ENCODE measurements at regions not wholly inside any gene's neighbourhood (a gene's known extent, or its start where the extent isn't known, plus 50 kb on each side); places are given as distances from the start of the nearest gene placed in this dataset.
"Not testable (repeated sequence)": the region's sequence is repeated elsewhere in the genome, so short reads cannot be mapped to it uniquely, and the experiment has no call there.

DNA sequence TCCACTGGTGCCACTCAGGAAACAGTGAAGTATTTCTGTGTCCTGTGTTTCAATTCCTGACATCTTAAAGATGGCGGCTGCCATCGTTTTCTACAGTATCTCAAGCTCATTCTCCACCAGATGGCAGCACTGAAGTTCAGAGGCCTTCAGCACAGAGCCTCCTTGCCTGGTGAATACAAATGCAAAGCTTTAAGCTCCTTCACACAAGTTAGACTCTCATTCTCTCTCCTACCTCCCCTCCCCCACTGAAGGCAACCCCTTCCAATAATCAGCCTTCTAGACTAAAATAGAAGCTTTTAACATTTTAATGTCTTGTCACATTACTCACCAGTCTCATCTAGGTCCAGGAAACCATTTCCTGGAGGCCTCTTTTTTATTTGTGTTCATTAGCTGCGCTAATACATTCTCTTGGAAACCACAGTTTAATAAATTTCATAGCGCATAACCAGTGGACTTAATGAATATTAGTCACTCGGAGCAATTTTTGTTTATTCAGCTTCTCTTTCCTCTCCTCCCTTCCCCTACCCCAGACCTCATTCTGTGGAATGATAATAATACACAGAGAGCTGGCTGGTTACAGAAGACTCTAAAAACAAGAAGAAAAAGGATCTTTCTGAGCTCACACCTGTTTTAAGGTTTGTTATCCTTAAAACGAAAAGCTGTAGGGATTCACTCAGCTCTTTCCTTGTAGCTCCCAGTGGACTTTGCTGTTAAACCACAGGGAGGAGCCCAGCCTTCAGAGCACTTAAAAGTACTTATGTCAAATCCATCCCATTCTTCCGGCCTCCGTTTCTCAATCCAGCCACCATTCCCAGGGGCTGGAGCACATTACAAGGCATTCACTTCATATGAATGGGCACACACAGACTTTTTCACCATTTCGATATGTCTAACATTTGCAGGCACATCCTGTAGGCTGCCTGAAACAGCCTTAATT is 384.9 kb downstream of the HLX start:
- peak; percentile 27 to 36 for DNase-seq

GRCh38 chr1:221264848-221265247 is 385.6 kb downstream of the HLX start:
- DNase-seq = no peak

DNA sequence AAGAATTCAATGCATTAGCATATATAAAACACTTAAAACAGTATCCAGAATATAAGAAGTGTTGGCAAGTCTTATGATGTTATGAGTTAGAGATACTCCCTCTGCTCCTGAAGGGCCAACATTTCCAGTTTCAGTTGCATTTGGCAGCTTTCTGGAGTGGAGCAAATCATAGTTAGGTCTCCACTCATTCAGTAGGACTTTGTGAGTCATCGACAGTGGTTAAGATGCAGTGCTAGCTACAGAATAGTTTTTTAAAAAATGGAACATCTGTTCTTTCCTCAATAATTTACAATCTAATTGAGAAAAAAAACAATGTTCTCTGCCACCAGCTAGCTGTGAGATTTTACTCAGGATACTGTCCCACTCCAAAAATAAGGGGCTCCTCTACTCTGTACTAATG is 389.1 kb downstream of the HLX start:
- no peak for DNase-seq

DNA sequence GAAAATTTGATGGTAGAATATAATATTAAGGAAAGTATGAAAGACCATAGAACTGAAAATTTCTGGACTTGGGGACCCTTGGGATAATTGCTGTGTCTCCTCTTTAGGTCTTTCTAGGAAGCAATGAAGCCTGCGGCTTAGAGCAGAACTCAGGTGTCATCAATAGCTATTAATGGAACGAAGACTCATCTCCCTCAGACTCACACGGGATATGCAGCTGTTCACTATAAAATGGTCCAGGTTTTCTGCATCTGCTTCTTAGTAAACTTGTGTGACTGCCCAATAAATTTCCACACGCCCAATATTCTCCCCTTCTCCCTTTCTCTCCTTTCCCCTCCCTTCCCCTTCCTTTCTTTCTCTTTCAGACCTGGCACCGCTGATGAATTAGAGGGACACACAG is 392.5 kb downstream of the HLX start:
- DNase-seq = no peak

DNA sequence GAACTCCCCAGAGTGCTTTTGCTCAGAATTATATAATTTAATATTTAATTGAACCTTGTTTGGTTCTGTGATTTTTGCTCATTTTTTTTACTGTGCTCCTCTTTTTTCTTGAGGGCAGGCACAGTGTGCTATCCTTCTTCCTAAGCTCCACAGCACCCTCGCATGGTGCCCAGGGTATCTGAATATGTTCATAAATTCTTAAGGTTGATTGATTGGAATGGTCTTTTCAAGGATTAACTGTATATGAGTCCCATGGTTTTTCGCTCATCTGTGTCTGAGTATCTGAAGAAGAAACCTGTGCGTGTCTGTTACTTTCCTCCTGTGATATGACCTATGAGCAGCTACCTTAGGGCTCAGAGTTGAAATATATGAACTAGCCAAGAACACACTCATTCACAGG is 393.7 kb downstream of the HLX start:
- DNase-seq = no peak

GRCh38 chr1:221274373-221274772 is 395.1 kb downstream of the HLX start:
- DNase-seq = no peak

- no peak for DNase-seq
These were observed 397.7 kb downstream of the HLX start for GRCh38 chr1:221276896-221277409.

DNA sequence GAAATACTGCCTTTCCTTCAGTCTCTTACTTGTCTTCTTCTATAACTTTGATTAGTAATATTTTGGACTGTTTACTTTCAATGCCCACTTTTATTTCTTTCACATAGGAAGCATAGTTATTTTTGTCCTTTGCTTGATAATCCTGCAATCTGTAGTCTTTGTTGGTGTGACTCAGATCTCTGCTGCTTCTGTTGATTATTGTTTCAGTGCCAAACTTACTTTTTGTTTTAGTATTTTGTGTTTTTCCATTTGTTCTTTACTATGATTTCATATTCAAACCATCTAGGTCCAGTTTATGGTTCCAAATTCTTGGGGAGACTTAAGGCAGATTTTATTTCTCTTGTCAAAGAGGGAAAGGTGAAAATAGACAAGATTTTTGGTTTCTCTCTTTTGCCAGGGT is 399.9 kb downstream of the HLX start:
- DNase-seq = no peak

DNA sequence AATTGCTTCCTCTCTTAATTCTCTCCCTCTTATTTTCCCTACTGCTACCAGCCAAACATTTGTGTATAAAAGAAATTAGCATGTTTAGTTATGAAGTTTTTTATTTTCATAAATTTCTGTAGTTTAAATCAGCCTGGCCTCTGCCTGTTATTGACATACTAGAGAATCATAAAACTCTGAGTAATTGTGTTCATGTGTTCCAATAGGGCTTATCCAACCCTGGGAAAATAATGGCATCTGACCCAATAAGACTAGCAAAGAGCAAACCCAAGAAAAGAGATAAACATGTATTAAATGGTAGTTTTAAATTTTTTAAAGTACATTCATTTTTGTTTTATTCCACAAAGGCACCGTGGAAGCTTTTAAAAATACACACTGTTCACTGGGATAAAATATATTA is 404.3 kb downstream of the HLX start:
- DNase-seq = no peak

DNA sequence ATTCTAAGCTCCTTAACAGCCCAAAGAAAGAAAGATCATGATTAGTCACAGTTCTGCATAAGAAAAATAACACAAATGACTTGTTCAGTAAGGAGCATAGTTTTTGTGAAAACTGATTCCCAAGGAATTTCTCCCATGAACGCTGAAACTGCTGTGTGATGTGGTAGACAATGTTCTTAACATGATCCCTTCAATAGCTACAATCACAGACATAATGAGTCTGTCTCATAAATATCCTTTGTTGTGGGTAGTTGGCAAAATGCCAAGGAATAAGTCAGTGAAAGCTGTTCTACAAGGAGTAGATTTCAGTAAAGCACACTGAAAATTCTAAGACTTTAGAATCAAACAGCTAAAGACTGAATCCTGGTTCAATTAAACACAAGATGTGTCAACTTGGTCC is 404.8 kb downstream of the HLX start:
- DNase-seq = no peak

- DNase-seq = not testable (repeated sequence)
These were observed 405.7 kb downstream of the HLX start for GRCh38 chr1:221284991-221285390.

- not testable (repeated sequence) for DNase-seq
These were observed 406.4 kb downstream of the HLX start for GRCh38 chr1:221285458-221286210.

- DNase-seq = no peak
These were observed 407.2 kb downstream of the HLX start for GRCh38 chr1:221286399-221286798.

GRCh38 chr1:221289103-221289502 is 409.9 kb downstream of the HLX start:
- no peak for DNase-seq

DNA sequence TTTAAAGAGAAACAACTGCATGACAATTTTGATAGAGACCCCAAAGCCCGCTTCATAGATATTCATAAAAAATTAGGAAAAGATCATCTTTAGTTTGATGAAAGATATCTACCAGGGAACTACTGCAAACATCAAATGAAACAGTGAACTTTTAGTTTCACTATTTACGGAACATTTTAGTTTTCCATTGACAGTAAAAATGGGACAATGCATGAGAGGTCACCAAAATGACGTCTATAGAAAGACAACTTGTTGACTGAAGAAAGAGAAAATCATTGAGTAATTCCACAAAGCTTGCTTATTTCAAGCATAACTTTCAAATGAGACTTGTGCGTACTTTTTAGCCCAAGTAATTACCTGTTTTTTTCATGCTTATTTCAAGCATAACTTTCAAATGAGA is 411.4 kb downstream of the HLX start:
- DNase-seq = no peak

GRCh38 chr1:221291113-221291512 is 411.9 kb downstream of the HLX start:
- DNase-seq = no peak

DNA sequence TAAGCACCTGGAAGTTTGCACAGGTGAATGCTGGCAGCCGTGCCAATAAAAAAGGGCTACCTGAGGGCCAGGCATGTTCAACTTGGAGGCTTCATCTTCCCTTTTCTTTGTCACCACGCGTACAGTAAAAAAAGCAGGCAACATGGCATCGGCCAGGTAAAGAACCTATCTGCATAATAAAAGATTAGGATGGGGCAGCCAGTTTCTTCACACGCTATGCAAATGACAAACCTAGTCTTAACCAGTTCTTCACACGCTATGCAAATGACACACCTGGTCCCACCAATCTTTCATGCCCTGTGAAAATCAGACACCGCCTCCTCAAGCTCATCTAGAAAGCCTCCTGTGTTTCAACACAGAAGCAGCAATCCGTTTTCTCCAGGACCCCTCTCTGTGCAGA is 413.4 kb downstream of the HLX start:
- DNase-seq = no peak

DNA sequence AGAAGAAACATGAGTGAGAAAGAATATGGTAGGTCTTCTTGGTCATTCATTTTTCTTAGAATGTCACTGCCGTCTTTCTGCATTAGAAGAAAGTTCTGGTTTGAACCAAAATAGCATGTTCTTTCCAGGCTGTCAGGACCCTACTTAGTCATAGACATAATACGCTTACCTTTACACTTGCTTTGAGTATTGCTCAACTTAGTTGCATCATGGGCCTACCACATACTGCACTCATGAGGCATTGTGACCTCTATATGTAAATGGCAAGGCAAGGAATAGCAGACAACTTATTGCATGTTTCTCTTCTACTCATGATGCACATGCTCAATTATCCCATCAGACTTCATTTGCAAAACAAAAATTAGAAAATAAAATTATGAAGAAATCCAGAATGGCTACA is 415.0 kb downstream of the HLX start:
- no peak for DNase-seq

DNA sequence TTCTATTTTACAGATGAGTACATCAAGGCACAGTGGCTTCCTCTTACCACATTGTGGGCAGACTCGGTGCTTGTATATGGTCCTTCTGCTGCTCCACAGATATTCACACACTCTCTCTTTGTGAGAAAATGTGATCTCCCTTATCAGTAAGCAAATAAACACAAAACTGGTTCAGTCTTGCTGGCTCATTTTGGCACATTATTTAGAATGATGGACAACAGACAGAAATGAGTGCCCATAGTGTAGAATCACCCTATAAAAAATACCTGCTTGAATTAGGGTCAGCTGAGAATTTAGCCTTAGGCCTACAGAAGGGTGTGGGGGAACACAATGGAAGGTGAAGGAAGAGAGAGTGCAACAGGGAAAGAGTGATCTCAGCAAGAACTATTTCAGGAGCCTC is 423.1 kb downstream of the HLX start:
- DNase-seq = no peak

GRCh38 chr1:221302810-221303209 is 423.6 kb downstream of the HLX start:
- no peak for DNase-seq

DNA sequence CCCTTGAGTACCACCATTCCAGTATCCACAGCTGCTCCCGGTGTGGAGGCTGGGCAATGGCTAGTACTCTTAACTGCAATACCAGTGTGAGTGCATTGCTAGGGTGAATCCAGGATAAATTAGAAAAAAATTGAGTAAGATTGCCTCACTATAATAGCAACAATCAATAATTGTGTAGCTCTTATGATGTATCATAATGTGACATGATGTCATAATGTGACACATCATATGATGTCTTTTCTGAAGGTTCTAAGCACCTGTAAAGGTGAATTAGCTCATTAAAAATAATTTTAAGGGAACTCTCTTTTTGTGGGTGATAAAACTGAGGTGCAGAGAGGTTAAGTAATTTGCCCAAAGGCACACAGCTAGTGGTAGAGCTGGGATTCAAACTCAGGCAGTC is 424.4 kb downstream of the HLX start:
- DNase-seq = no peak

- no peak for DNase-seq
These were observed 427.0 kb downstream of the HLX start for GRCh38 chr1:221306239-221306638.

DNA sequence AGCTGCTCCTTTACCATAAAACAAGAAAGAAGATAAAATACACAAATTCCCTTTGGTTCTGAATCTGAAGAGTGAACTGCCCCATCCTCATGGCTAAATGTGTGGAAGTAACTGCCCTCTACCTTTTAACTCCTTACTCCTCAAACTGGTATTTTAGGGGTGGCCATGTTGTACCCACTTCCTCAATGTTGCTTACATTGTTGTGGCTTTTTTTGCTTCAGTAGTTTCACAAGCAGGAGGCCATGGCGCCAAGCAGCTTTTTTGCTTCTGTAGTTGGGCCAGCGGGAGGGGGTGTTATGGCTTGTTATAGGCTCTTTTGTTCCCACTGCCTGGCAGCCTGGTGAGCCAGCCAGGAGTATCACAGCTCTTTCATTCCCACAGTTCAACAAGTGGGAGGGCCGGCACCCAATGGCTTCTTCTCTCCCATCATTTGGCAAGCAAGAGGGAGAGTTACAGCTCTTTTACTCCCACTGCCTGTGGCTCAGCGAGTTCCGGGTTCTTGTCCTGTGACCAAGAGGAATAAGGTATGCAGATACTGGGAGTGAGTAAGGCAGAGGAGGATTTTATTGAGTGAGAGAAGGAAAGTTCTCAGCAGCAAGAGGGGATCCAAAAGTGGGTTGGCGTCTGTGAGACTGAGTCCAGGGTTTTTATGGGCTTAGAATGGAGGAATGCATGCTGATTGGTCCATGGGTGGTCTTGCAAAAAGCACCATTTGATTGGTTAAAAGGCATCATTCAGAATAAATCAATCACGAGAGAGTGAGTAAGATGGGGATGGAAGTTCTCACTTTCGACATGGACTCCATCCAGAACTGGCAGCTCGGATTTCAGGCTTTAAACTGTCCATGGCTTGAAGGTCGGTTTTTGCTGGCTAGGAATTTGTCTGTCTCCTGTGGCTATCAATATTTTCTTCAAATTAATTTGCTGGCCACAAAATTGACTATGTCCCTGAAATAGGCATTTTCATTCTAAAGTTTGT is 429.6 kb downstream of the HLX start:
- no peak for DNase-seq

Data from stimulated activated CD4-positive, alpha-beta T cell treated with anti-CD3 and anti-CD28 coated beads, Interleukin-2, amount 100 ng/mL, for 48 hours (primary cell).